Epithelial cell of esophagus (primary cell): ENCODE measurements at regions not wholly inside any gene's neighbourhood (a gene's known extent, or its start where the extent isn't known, plus 50 kb on each side); places are given as distances from the start of the nearest gene placed in this dataset.
A peak's percentile ranks its signal among the peaks of the same experiment; 100 is the strongest.

Experiments
- DNase-seq: peaks from one replicate; pipeline ENCODE4 v3.0.0; 2010; ENCODE audit warnings: low read depth
- H3K4me3 ChIP-seq: 2 replicates; pipeline ENCODE4 v1.5.1; 2011; ENCODE audit warnings: mild to moderate bottlenecking, low read length, control low read depth
- CTCF ChIP-seq: IDR thresholded peaks from 2 replicates; pipeline ENCODE4 v1.5.1; 2011; ENCODE audit warnings: low read depth, mild to moderate bottlenecking, low read length, control low read depth, inconsistent platforms; ENCODE audit not compliant: insufficient read depth; ENCODE audit errors: missing control alignments

GRCh38 chr6:90648873-90649272 lies 62.0 kb upstream of the MAP3K7 start:
- H3K4me3 ChIP-seq: no peak overlapping the region

GRCh38 chr6:90646940-90647339 lies 60.1 kb upstream of the MAP3K7 start:
- H3K4me3 ChIP-seq: no peak overlapping the region
- no peak for TF ChIP-seq CTCF
- peak; percentile 55 for DNase-seq

More at GRCh38 chr6:90648873-90649272, 62.0 kb upstream of the MAP3K7 start:
- TF ChIP-seq CTCF: no peak
- DNase-seq: no peak

- no peak for TF ChIP-seq CTCF
- no peak overlapping the region for H3K4me3 ChIP-seq
- peak; percentile 33 for DNase-seq
These were observed 58.8 kb upstream of the MAP3K7 start for GRCh38 chr6:90645634-90646033.

GRCh38 chr6:90644492-90644891 lies 57.6 kb upstream of the MAP3K7 start:
- no peak overlapping the region for H3K4me3 ChIP-seq
- TF ChIP-seq CTCF: no peak
- no peak for DNase-seq

- DNase-seq: no peak
- H3K4me3 ChIP-seq: no peak overlapping the region
- TF ChIP-seq CTCF: no peak
These were observed 56.5 kb upstream of the MAP3K7 start for GRCh38 chr6:90643381-90643780.

- TF ChIP-seq CTCF: no peak
- no peak for DNase-seq
These were observed 50.4 kb upstream of the MAP3K7 start for GRCh38 chr6:90637320-90637719.

More at GRCh38 chr6:90637320-90637719, 50.4 kb upstream of the MAP3K7 start:
- H3K4me3 ChIP-seq: no peak overlapping the region
